NCI-H1930 (cell line): ENCODE measurements at regions not wholly inside any gene's neighbourhood (a gene's known extent, or its start where the extent isn't known, plus 50 kb on each side); places are given as distances from the start of the nearest gene placed in this dataset.

Experiments used
- DNase-seq, 2 experiments: peaks; one replicate each; lab custom pipeline; 2025; lab: John Stamatoyannopoulos, UW

DNA sequence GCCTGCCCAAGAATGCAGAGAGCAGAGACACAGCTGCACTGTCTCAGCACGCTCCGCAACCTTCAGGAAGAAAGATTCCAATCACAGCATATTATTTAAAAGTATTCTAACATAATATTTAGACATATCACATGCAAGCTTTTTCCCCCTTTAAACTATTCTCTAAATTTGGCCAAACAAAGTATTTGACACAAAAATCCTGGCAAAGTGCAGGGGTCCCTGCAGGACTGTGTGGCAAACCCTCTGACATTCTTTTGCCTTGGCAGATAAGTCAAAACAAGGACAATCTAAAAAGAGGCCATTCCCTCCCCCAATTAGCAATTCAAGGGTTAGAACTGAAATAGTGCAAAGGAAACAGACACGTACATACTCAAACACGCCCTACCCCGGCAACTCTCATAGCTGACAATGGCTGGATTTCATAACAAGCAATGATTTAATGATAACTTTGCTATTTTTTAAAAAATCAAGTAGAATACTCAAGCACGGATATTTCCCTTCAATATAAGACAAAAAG lies 225.3 kb downstream of the MRPL39 start:
- DNase-seq = no peak

DNA sequence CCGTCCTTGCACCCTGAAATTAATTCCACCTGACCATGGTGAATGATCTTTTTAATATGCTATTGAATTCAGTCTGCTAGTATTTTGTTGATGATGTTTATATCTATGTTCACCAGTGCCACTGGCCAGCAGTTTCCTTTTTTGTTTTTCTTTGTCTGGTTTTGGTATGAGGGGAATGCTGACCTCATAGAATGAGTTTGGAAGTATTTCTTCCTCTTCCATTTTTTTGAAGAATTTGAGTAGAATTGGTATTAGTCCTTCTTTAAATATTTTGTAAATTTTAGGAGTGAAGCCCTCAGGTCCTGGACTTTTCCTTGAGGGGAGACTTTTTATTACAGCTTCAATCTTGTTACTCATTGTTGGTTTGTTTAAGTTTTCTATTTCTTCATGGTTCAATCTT lies 231.6 kb downstream of the MRPL39 start:
- DNase-seq = no peak

DNA sequence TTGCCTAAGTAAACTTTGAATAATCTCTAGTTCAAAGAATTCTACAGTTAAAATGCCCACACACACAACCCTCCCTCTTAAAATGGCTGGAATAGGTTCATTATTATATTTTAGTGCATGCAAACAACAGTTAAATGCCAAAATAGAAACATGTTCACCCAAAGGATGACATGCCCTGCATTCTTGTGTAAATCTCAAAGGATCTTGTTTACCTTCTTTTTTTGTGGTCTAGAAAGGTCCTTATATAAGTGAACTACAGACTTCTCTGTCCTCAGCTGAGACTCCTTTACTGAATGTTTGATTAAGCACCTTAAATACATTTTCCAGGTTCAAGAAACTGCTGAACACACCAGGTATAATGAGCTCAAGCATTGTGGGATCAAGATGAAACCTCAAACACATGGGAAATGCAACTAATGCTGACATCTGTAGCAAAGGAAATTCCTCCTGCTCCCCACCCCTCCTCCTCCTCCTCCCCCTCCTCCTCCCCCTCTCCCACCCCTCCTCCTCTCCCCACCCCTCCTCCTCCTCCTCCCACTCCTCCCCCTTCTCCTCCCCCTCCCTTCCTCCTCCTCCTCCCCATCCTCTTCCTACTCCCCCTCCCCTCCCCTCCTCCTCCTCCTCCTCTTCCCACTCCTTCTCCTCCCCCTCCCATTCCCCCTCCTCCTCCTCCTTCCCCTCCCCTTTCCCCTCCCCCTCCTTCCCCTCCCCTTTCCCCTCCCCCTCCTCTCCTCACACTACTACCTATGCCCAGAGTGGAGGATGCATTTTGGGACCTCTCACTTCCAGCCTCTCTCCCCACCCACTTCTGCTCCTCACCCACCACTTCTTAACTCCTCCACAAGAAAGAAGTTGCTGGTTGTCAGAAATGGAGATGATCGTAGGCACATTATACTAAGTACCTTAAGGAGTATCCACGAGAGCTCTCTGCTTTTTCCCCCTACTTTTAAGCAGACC lies 233.9 kb downstream of the MRPL39 start:
- no peak for DNase-seq

DNA sequence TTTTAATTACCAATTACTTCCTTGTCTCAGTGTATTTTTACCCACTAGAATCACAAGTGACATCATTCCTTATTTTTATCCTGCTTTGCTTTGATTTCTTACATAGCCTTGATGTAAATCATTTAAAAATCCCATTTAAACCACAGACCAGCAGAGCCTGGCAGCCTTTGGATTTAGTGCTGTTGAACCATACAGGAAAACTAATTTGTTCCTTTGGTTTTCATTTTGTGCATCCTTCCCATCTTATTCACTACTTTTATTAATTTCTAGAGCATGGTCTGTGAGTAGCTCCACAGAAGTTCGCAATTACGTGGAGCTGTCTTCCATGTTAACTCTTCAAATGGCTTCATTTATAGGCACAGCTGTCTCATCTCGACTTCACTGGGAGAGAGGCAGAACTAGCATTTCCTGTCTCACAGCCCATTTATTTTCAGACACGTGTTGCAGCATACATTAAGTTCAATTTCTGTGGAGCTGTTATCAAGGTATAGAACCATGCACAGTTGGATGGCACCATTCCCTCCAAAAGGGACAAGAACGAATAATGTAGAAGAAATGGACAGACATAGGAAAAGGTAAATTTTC lies 235.3 kb downstream of the MRPL39 start:
- no peak for DNase-seq

DNA sequence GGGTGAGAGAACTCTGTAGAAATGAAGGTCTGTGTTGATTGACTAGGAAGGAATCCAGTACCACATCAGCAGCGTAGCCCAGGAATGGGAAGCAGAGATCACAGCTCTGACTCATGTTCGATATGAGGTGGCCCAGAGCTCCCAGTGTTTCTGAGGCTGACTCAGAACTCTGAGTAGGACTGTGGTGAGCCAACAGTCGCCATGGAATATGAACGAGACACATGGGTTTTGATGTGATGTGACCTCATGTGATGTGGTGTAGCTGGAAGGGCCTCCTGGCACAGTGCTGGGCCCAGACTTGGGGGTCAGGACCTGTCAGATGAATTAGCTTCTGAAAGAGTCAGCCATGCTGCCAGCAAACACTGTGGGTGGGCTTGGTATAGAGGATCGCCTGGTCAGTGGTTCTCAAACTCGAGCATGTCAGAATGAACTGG lies 237.0 kb downstream of the MRPL39 start:
- DNase-seq = no peak

DNA sequence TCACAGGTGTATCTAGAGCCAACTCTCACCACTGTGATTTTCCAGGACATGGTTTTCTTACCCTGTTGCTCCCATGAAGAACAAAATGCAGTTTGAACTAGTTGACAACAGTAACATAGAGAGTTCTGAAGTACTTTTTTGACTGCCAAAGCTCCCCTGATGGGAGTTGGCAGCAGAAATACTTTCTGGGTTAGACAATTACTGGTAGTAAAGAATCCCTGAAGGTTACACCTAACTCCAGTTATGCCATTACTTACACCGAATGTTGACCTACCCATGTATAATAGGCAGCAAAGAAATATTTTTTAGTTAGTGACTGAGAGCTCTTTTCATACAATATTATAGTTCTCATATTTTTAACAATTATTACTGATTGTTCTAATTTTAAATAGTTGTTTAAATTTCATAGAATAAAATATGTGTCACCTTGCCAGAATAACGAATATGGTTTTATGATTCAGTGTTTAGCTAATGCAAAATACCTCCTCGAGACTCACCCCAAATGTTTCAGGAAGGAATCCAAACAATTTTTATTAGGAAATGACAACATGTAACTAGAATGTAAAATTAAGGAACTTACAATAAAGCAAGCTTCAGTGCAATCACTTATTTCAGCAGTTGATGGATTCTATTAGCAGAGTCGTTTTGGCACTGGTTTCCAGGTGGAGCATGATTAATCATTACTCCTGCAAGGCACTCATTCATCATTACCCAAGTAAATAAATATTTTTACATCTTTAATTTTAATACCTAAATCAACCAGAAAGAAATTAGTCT lies 237.6 kb downstream of the MRPL39 start:
- no peak for DNase-seq

DNA sequence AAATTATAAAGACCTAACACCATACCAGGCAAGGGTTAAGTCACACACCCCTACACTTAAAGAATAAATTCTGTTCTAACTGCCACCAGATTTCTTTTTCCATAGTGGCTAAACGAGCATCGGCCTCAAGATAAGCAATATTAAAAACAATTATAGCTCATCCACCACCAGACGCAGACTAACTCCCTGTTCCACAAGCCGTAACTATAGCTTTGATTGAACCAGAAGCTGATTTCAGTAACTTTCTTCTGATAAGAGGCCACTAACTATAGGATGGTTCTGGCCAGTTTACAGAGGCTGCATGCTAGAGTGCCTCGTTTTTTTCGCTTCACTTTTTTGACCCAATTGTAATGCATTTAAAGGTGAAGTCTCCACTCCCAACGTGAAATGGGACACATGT lies 238.8 kb downstream of the MRPL39 start:
- no peak for DNase-seq

DNA sequence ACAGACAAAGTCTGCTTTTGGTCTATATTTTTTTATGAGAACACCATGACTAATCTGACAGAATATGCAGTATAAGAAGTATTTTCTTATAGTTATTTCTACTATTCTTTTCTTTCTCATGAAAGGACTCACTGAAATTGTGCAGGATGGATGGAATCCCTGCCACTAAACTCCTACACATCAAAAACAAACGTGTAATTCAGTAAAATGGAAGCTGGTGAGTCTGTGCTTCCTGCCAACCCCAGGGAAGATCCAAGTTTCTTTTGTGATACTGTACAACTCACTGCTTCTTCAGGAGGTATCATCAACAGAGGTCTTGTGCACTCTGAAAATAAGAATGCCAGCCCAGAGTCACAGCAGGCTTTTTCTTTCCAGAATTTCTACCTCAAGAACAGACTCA lies 241.2 kb downstream of the MRPL39 start:
- no peak for DNase-seq

DNA sequence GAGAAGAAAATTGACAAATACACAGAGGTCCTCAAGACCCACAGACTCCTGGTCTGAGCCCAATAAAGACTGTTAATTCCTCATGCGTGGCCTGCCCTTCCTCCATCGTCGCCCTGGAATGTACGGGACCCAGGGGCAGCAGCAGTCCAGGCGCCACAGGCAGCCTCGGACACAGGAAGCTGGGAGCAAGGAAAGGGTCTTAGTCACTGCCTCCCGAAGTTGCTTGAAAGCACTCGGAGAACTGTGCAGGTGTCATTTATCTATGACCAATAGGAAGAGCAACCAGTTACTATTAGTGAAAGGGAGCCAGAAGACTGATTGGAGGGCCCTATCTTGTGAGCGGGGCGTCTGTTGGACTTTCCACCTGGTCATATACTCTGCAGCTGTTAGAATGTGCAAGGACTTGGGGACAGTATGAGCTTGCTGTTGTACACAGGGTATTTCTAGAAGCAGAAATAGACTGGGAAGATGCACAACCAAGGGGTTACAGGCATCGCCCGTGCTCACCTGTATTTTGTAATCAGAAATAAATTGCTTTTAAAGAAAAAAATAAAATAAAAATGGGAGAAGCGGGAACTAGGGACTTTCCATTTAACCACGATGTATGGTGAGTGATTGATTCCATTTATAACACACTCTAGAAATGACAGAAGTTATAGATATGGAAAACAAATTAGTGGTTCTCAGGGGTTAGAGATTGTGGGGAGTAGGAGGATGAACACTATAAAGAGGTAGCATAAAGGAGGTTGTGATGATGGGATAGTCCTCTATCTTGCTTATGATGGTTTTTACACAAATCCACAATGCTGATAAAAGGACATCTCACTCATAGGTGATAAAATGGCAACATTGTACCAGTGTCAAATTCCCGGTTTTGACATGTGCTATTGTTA lies 244.7 kb downstream of the MRPL39 start:
- no peak for DNase-seq

DNA sequence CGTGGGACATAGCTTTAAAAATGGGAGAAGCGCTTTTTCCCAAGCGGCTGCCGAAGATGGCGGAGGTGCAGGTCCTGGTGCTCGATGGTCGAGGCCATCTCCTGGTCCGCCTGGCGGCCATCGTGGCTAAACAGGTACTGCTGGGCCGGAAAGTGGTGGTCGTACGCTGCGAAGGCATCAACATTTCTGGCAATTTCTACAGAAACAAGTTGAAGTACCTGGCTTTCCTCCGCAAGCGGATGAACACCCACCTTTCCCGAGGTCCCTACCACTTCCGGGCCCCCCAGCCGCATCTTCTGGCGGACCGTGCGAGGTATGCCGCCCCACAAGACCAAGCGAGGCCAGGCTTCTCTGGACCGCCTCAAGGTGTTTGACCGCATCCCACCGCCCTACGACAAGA lies 245.5 kb downstream of the MRPL39 start:
- no peak for DNase-seq

DNA sequence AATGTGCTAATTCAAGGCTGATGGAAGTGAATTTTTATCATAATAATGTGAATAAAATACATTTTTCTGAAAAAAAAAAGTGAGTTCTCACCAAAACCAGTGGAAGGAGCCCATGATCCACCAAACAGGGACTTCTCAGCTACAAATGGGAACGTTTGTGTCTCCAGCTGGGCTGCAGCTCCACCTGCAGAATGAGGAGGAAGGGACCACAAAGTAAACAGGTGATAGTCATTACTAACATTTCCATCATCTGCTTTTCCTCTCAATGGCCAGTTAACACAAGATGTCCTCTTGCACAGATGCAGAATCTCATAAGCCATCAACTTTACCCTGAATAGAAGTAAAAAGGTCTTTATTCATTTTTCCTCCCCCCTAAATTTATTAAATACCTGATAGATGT lies 246.2 kb downstream of the MRPL39 start:
- no peak for DNase-seq

DNA sequence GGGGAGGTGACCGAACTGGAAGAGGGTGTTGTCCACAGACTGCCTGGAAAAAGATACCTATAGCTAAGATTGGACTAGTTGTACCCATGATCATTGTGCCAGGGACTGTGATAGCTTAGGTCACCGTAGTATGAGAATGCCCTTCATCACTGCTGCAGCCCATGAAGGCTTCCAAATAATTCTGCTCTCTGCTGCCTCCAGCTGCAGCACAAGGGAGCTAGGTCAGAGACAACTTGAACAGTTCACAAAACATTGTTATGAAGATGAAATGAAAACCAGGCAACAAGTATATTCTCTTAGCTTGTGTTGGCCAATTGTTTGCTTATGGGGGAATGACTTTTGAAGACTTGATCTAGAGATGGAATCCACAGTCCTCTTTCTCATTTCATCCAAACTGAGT lies 246.7 kb downstream of the MRPL39 start:
- DNase-seq = no peak

DNA sequence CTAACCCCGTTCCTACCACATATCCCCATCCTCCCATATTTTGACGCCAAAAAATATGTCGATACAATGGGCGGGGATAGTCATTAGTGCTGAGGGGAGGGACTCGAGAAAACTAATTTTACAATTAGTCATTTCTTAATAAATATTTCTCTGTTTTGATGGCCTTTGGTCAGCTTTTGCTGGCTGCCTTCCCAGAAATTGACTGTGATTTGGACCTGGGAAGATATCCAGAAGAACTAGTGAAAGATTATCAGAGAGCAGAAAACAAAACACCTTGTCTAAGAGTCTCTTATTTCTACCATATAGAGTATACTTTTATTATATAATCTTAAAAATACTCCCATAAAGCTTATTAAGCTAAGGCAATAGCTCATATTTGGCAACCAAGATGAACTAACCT lies 247.6 kb downstream of the MRPL39 start:
- no peak for DNase-seq

DNA sequence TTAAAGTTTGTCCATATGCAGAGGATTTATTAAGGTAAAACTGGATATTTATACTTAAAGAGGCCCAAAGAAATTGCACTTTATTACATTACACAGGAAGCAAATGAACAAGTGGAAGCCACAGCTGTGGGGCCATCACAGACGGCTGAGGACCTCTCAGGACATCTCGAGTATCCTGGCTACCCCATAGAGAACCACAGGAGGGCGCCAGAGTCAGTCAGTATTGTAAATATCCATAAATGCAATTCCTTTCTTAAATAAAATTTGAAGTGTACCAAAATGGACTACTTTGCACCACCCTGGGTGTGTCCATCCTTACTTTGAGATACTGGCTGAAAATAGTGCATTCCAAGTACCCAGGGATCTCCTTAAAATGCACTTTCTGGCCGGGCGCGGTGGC lies 257.2 kb downstream of the MRPL39 start:
- no peak for DNase-seq

DNA sequence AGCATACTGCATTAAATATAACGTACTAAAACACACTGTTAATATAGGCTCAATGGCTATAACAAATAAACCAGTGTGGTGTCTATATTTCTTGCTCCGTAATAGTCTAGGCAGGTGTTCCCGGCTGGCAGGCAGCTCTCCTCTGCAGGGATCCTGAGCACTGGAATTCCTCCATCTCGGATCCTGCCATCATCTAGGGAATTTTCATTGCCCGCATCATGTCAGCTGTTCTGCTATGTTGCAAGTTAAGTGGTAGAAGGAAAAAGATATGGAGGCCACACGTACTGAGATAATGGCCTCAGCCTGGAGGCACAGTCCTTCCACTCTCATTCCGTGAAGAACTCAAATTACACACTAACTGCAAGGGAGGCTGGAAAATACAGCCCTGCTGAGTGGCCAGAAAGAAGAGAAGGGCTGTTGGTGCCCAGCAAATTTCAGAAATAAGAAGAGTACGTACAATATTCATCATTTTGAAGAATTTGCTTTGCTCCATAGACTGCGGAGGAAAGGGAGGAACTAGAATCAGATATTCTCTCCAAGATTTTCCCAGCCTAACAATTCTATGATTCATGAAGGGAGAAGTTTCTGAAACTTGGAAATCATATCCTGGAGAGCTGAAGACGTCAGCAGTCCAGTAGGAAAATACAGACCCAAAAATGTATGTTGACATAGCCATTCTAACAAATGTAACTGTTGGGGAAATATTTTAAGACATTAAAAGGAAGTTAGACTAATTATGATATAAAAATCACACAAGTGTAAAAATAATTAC lies 263.3 kb downstream of the MRPL39 start:
- no peak for DNase-seq

DNA sequence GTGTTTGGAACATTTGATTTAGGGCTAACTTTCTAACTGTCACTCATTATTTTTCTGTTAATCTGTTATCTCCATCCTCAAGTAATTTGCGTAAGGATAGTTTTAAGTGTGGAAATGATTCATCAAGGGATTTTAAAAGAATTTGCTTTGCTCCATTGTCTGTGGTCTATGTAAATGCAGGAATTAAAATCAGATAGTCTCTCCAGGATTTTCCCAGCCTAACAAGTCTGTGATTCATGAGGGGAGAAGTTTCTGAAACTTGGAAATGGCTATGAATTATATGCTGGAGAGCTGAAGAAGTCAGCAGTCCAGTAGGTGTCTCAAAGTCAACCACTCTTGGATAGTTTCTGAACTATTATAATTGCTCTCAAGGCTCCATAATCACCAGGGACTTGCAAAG lies 264.5 kb downstream of the MRPL39 start:
- DNase-seq = no peak

DNA sequence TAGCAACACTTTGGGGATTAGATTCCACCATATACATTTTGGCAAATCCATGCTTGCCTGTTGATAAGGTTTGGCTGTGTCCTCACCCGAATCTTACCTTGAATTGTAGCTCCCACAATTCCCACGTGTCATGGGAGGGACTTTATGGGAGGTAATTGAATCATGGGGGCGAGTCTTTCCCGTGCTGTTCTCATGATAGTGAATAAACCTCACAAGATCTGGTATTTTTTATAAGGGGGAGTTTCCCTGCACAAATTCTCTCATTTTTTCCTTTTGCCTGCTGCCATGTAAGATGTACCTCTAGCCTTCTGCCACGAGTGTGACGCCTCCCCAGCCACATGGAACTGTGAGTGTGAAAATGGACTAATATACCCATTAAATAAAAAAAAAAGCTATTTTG lies 265.3 kb downstream of the MRPL39 start:
- DNase-seq = no peak

DNA sequence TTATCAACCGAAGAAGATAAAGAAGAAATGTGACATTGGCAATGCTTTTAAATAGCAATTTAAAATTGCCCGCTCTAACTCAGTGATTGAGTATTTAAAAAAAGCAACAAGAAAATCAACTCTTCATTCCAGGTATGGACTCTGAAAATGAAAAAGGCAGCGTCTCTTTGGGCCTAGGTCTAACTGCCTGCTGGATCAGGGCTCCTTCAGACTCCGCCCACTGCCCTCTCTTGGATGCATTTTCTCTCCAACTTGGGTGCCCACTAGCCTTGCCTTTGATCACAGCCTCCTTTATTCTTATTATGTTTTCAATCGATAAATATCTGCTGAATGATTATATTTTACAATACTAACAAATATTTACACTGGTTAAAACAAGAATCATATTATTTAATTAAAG lies 268.9 kb downstream of the MRPL39 start:
- no peak for DNase-seq

DNA sequence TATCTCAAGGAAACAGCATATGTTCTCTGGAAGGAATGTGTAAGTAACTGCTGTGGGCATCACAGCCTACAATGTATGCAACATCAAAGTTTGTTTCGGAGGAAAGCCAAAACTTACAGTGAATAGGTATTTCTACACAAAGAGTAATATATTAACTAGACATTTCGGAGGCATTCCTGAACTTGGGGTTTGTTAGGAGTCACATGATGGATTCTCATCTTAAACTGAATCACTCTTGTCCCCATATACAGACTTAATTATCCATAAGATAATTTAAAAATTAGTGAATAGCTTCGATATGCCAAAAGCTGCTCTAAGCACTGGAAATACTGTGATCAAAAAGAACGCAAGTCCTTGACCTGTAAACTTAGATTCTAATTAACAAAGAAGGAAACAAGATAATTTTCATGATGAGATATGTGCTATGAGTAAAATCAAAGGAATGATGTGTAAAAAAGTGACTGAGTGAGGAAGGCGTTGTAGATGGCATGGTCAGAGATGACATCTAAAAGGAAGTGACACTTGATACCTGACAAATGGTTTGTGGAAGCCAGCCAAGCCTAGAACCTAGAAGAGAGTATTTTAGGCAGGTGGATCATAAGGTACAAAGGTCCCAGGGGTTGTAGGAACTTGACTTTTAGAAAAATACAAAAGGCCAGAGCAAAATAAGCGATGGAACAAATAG lies 273.1 kb downstream of the MRPL39 start:
- DNase-seq = no peak

DNA sequence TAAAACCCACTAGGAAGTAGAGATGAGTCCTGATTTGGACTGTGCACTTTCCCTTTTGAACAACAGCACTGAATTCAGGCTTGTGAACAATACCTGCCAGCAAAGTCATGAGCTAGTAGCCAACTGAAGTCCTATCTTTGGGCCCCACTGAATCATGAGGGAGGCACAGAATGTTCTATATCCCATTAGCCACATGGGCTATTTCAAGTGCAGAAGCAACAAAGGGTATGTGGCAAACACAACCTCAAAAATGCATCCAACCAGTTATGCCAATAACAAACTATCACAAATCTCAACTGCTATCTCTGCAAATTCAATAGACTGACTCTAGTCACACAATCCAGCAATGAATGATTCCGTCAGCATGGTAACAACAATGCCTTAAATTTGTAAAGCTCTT lies 276.0 kb downstream of the MRPL39 start:
- DNase-seq = no peak
